GM12865 (cell line): ENCODE measurements at regions not wholly inside any gene's neighbourhood (a gene's known extent, or its start where the extent isn't known, plus 50 kb on each side); places are given as distances from the start of the nearest gene placed in this dataset.

ENCODE experiments used
- DNase-seq: peaks from one replicate; pipeline ENCODE4 v3.0.0; 2010; ENCODE audit warnings: low read depth
- H3K4me3 ChIP-seq: 2 replicates; pipeline ENCODE4 v1.5.1; 2011; ENCODE audit warnings: mild to moderate bottlenecking, low read depth, low read length, control low read depth
- CTCF ChIP-seq: IDR thresholded peaks from 2 replicates; pipeline ENCODE4 v1.5.1; 2011; ENCODE audit warnings: low read length, control low read depth, low read depth, inconsistent platforms; ENCODE audit not compliant: insufficient read depth; ENCODE audit errors: missing control alignments

- H3K4me3 ChIP-seq = no peak overlapping the region
- no peak for DNase-seq
- TF ChIP-seq CTCF = no peak
Measured at GRCh38 chr2:122939796-122940195, 1085.3 kb upstream of the CNTNAP5 start.

GRCh38 chr2:122949523-122949922, 1075.6 kb upstream of the CNTNAP5 start:
- TF ChIP-seq CTCF = no peak
- H3K4me3 ChIP-seq = no peak overlapping the region
- no peak for DNase-seq

- no peak for TF ChIP-seq CTCF
- DNase-seq = no peak
- H3K4me3 ChIP-seq = no peak overlapping the region
Measured at GRCh38 chr2:122955776-122956175, 1069.3 kb upstream of the CNTNAP5 start.

GRCh38 chr2:122960759-122961641, 1064.1 kb upstream of the CNTNAP5 start:
- H3K4me3 ChIP-seq = no peak overlapping the region
- TF ChIP-seq CTCF = no peak
- no peak for DNase-seq

GRCh38 chr2:122966461-122966860, 1058.6 kb upstream of the CNTNAP5 start:
- TF ChIP-seq CTCF = no peak
- no peak overlapping the region for H3K4me3 ChIP-seq
- no peak for DNase-seq

GRCh38 chr2:122977580-122977979, 1047.5 kb upstream of the CNTNAP5 start:
- TF ChIP-seq CTCF = no peak
- no peak for DNase-seq
- H3K4me3 ChIP-seq = no peak overlapping the region

- no peak for TF ChIP-seq CTCF
- no peak for DNase-seq
- H3K4me3 ChIP-seq = no peak overlapping the region
Measured at GRCh38 chr2:122980671-122981070, 1044.4 kb upstream of the CNTNAP5 start.
